GM20431 (cell line): ENCODE measurements at regions not wholly inside any gene's neighbourhood (a gene's known extent, or its start where the extent isn't known, plus 50 kb on each side); places are given as distances from the start of the nearest gene placed in this dataset.

Source experiments
- in situ Hi-C: fragments of 300-500 bp; cut with MseI, MboI; formaldehyde crosslinking; loops from one replicate; pipeline ENCODE4 v1.15.0; 2020; ENCODE audit warnings: low sequenced_read_pairs; ENCODE audit not compliant: unreplicated experiment

- in situ Hi-C loops, result loop anchor here (25.0 kb wide), 1 partner anchor 523 kb away; the partner anchor contains the start of gene SMLR1
Observed at GRCh38 chr6:130314271-130314670, 51.5 kb upstream of the TMEM200A start.

GRCh38 chr6:130313206-130313605, 52.6 kb upstream of the TMEM200A start:
- in situ Hi-C loops, result loop anchor here (25.0 kb wide), 1 partner anchor 524 kb away; the partner anchor contains the start of gene SMLR1

GRCh38 chr6:130309028-130309427, 56.8 kb upstream of the TMEM200A start:
- in situ Hi-C loops, result loop anchor here (25.0 kb wide), 1 partner anchor 528 kb away; the partner anchor contains the start of gene SMLR1

GRCh38 chr6:130307752-130308361, 58.0 kb upstream of the TMEM200A start:
- in situ Hi-C loops, result loop anchor here (25.0 kb wide), 1 partner anchor 529 kb away; the partner anchor contains the start of gene SMLR1

GRCh38 chr6:130306377-130306776, 59.4 kb upstream of the TMEM200A start:
- in situ Hi-C loops, result loop anchor here (25.0 kb wide), 1 partner anchor 531 kb away; the partner anchor contains the start of gene SMLR1

GRCh38 chr6:130303431-130303830, 62.4 kb upstream of the TMEM200A start:
- in situ Hi-C loops, result loop anchor here (25.0 kb wide), 1 partner anchor 534 kb away; the partner anchor contains the start of gene SMLR1

GRCh38 chr6:130298258-130298657, 67.6 kb upstream of the TMEM200A start:
- in situ Hi-C loops, result no loop called here

- in situ Hi-C loops, result no loop called here
Observed at GRCh38 chr6:130296854-130297253, 69.0 kb upstream of the TMEM200A start.

- in situ Hi-C loops, result no loop called here
Observed at GRCh38 chr6:130293800-130294199, 71.0 kb upstream of the SAMD3 start.

- in situ Hi-C loops, result no loop called here
Observed at GRCh38 chr6:130288065-130288464, 65.3 kb upstream of the SAMD3 start.

- in situ Hi-C loops, result no loop called here
Observed at GRCh38 chr6:130282234-130282995, 59.7 kb upstream of the SAMD3 start.

GRCh38 chr6:130276507-130276906, 53.8 kb upstream of the SAMD3 start:
- in situ Hi-C loops, result no loop called here

- in situ Hi-C loops, result no loop called here
Observed at GRCh38 chr6:130274007-130274406, 51.3 kb upstream of the SAMD3 start.
